ENCODE measurements at regions not wholly inside any gene's neighbourhood (a gene's known extent, or its start where the extent isn't known, plus 50 kb on each side); places are given as distances from the start of the nearest gene placed in this dataset.

DNA sequence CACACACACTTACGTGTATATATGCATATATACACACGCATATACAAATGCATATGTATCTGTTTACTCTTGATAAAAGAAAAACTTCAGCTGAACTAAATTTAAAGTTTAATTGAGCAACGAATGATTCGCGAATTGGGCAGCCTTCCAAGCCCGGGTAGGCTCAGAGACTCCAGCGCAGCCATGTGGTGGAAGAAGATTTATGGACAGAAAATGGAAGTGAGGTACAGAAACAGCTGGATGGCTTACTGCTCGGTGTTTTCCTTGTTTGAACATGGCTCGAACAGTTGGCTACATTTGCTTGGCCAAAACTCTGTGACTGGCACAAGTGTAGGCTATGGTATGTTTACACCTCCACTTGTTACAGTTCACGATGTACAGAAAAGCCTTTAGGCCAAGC is 239.3 kb upstream of the PRDM9 start:
- Mint-ChIP-seq H3K4me3 (no peak overlapping the region), H3K4me1 (no peaks in the 10 kb centered on the region), H3K27ac (no peak overlapping the region), H3K36me3 (ENCODE audit: low read depth) (no peaks in the 10 kb centered on the region), H3K27me3 (no peaks in the 10 kb centered on the region), H3K9me3 (no peaks in the 10 kb centered on the region)
- POLR2A ChIA-PET, result no interaction called here
- DNase-seq, result no peak
- CTCF ChIA-PET, result no interaction called here

DNA sequence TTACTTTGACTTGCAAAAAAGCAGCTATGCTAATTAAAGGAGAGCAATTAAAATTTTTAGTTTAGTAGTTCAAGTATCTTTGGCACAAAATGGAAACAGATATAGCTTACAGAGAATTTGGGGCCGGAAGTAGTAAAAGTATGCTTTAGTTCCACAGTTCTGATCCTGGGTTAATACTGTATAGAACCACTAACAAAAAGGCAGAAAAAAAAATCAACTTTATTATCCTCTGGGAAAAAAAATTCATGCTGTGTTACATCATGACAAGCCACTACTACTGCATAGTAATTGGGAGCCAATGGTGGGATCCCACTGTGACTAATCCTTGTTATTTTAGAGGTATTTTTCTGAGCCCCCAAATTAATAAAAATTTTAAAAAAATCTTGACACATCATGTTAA is 246.8 kb upstream of the PRDM9 start:
- no peak overlapping the region for H3K27ac Mint-ChIP-seq
- no peaks in the 10 kb centered on the region for H3K27me3 Mint-ChIP-seq
- ChIA-PET POLR2A (no interaction called here), CTCF (no interaction called here)
- no peaks in the 10 kb centered on the region for H3K36me3 Mint-ChIP-seq (ENCODE audit: low read depth)
- H3K4me3 Mint-ChIP-seq, result no peak overlapping the region
- H3K4me1 Mint-ChIP-seq, result no peaks in the 10 kb centered on the region
- H3K9me3 Mint-ChIP-seq, result peaks cover 4% of the 10 kb centered on the region
- no peak for DNase-seq

DNA sequence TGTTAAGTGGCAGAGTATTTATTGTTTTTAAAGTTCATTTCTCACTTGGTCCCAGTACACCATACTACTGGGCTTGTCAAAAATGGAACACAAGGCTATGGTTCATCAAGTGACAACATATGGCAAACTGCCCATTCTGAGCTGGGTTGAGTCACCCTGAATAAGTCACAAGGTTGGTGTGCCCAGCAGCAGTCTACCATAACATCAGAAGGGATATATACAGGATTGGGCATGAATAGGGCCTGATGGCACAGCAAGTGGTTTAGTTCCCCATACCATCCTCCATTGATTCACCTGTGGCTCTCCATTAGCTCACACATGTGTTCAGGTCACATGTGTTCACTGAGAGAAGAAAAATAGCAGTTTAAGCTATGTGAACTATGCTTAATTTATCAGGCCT is 249.8 kb upstream of the PRDM9 start:
- POLR2A ChIA-PET, result no interaction called here
- Mint-ChIP-seq H3K36me3 (ENCODE audit: low read depth) (no peaks in the 10 kb centered on the region), H3K27me3 (no peaks in the 10 kb centered on the region), H3K4me1 (no peaks in the 10 kb centered on the region), H3K27ac (no peak overlapping the region), H3K9me3 (peaks cover 4% of the 10 kb centered on the region), H3K4me3 (no peak overlapping the region)
- CTCF ChIA-PET, result no interaction called here
- no peak for DNase-seq

- CTCF ChIA-PET, result no interaction called here
- H3K4me1 Mint-ChIP-seq, result no peaks in the 10 kb centered on the region
- H3K9me3 Mint-ChIP-seq, result peaks cover 4% of the 10 kb centered on the region
- DNase-seq, result no peak
- POLR2A ChIA-PET, result no interaction called here
- no peaks in the 10 kb centered on the region for H3K27me3 Mint-ChIP-seq
- no peak overlapping the region for H3K27ac Mint-ChIP-seq
- H3K4me3 Mint-ChIP-seq, result no peak overlapping the region
- no peaks in the 10 kb centered on the region for H3K36me3 Mint-ChIP-seq (ENCODE audit: low read depth)
These were observed 253.7 kb upstream of the PRDM9 start for GRCh38 chr5:23253621-23254198.

GRCh38 chr5:23242891-23243290 is 264.5 kb upstream of the PRDM9 start:
- Mint-ChIP-seq H3K4me3 (no peak overlapping the region), H3K36me3 (ENCODE audit: low read depth) (no peaks in the 10 kb centered on the region), H3K9me3 (peaks cover 4% of the 10 kb centered on the region), H3K27me3 (no peaks in the 10 kb centered on the region), H3K27ac (no peak overlapping the region), H3K4me1 (no peaks in the 10 kb centered on the region)
- DNase-seq, result no peak
- CTCF ChIA-PET, result no interaction called here
- POLR2A ChIA-PET, result no interaction called here

DNA sequence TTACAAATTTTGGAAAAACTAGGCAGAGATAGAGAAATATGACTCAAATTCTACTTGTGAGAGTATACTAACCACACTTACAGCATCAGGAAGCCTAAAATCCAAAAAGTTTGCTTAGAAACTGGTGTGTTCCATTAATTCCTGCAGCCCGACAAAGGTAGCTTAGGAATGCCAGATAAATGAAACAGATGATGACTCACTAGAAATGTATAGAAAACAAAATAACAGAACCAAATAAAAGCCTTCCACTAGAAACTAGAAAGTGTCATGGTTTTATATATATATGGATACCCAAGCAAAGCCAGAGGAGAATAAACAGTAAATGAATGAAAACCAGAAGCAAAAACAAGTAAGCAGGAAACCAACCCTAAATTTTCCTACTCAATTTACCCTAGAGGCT is 272.2 kb upstream of the PRDM9 start:
- Mint-ChIP-seq H3K4me1 (no peaks in the 10 kb centered on the region), H3K9me3 (no peaks in the 10 kb centered on the region), H3K4me3 (no peak overlapping the region), H3K27me3 (no peaks in the 10 kb centered on the region), H3K27ac (no peak overlapping the region), H3K36me3 (ENCODE audit: low read depth) (no peaks in the 10 kb centered on the region)
- ChIA-PET CTCF (no interaction called here), POLR2A (no interaction called here)
- DNase-seq, result no peak

GRCh38 chr5:23234197-23234596 is 273.2 kb upstream of the PRDM9 start:
- DNase-seq, result no peak
- Mint-ChIP-seq H3K27ac (no peak overlapping the region), H3K4me1 (no peaks in the 10 kb centered on the region), H3K9me3 (no peaks in the 10 kb centered on the region), H3K4me3 (no peak overlapping the region), H3K36me3 (ENCODE audit: low read depth) (no peaks in the 10 kb centered on the region), H3K27me3 (no peaks in the 10 kb centered on the region)
- ChIA-PET POLR2A (no interaction called here), CTCF (no interaction called here)

DNA sequence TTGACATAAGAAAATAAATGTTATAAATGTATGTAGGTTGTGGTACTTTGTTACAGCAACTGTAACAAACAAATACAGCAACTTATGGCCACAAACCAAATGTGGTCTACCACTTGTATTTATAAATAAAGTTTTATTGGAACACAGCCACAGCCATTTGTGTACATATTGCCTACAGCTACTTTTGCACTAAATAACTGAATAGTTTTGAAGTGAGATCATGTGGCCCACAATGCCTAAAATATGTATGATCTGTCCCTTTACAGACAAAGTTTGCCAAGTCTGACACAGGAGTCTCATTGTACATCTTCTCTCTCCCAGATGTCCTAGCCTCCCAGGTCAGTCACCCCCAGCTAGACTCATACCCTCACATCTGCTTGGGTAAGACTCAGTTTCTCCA is 283.6 kb upstream of the PRDM9 start:
- H3K36me3 Mint-ChIP-seq (ENCODE audit: low read depth), result no peaks in the 10 kb centered on the region
- DNase-seq, result no peak
- H3K4me3 Mint-ChIP-seq, result no peak overlapping the region
- peaks cover 2% of the 10 kb centered on the region for H3K9me3 Mint-ChIP-seq
- POLR2A ChIA-PET, result no interaction called here
- H3K27me3 Mint-ChIP-seq, result no peaks in the 10 kb centered on the region
- no peaks in the 10 kb centered on the region for H3K4me1 Mint-ChIP-seq
- CTCF ChIA-PET, result no interaction called here
- H3K27ac Mint-ChIP-seq, result no peak overlapping the region

DNA sequence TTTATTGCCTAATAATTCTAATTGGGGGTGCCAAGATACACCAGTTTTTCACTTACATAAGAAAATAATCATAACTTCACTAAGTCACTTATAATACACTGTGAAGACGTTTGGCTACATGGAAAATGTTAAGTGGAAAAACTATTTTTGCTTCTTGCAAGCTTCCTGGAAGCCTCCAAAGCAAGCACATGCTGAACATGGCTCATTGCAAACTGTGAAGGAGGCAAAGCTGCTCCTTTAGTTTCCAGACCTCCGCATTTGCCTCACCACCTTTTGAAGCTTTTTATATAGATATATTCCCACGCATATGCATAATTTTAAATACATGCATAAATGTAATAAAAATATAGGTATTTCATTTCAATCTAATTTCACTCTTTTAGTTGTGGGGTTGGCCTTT is 285.6 kb upstream of the PRDM9 start:
- CTCF ChIA-PET, result interaction anchor here (0.6 kb wide), 1 partner anchor 777 kb away, joined by 3 read pairs; no protein-coding TSS in a partner anchor
- peaks cover 2% of the 10 kb centered on the region for H3K9me3 Mint-ChIP-seq
- POLR2A ChIA-PET, result no interaction called here
- no peak for DNase-seq
- no peaks in the 10 kb centered on the region for H3K27me3 Mint-ChIP-seq
- H3K27ac Mint-ChIP-seq, result no peak overlapping the region
- no peaks in the 10 kb centered on the region for H3K36me3 Mint-ChIP-seq (ENCODE audit: low read depth)
- H3K4me1 Mint-ChIP-seq, result no peaks in the 10 kb centered on the region
- H3K4me3 Mint-ChIP-seq, result no peak overlapping the region

- ChIA-PET POLR2A (no interaction called here), CTCF (no interaction called here)
- no peaks in the 10 kb centered on the region for H3K27me3 Mint-ChIP-seq
- H3K4me1 Mint-ChIP-seq, result no peaks in the 10 kb centered on the region
- no peak for DNase-seq
- no peak overlapping the region for H3K27ac Mint-ChIP-seq
- no peaks in the 10 kb centered on the region for H3K36me3 Mint-ChIP-seq (ENCODE audit: low read depth)
- peaks cover 1% of the 10 kb centered on the region for H3K9me3 Mint-ChIP-seq
- no peak overlapping the region for H3K4me3 Mint-ChIP-seq
These were observed 290.2 kb upstream of the PRDM9 start for GRCh38 chr5:23217159-23217558.

DNA sequence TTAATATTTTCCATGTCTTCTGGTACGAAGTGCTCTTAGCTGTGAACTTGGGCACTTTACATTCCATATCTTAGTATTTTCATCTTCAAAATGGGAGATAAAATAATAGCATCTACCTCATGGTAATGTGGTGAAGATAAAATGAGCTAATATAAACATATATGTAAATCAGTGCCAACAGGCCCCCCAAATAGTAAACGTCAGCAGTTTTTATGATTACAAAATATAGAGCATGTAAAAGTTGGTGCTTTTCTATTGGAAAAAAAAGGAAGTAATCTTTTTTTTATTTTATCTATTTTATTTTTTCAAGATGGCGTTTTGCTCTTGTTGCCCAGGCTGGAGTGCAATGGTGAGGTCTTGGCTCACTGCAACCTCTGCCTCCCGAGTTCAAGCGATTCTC is 291.1 kb upstream of the PRDM9 start:
- no peaks in the 10 kb centered on the region for H3K9me3 Mint-ChIP-seq
- no peak for DNase-seq
- H3K27me3 Mint-ChIP-seq, result no peaks in the 10 kb centered on the region
- ChIA-PET CTCF (no interaction called here), POLR2A (no interaction called here)
- H3K4me1 Mint-ChIP-seq, result no peaks in the 10 kb centered on the region
- H3K27ac Mint-ChIP-seq, result no peak overlapping the region
- no peaks in the 10 kb centered on the region for H3K36me3 Mint-ChIP-seq (ENCODE audit: low read depth)
- H3K4me3 Mint-ChIP-seq, result no peak overlapping the region

DNA sequence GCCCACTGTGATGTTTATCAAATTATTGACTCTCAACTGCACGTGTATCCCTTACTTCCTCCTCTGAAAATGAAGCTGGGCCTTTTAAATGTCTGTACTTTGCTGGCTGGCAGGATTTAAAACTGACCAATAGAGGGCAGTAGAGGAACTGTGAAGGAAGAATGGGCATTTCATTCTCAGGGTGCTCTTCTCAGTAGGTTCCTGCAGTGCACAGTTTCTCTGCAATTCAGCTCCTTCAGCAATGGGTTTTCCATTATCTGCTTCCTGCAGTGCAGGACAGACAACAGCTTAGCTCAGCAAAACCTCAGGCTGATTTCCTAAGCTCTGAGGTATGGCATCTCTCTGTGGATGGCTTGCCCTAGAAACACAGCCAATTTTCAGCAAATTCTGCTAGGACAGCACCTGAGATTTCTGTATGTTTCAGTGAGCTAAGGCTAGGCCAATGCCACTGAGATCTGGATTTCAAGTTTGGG is 298.4 kb upstream of the PRDM9 start:
- ChIA-PET CTCF (no interaction called here), POLR2A (no interaction called here)
- peak; percentile 18 for DNase-seq
- no peaks in the 10 kb centered on the region for H3K9me3 Mint-ChIP-seq
- no peak overlapping the region for H3K4me3 Mint-ChIP-seq
- no peak overlapping the region for H3K27ac Mint-ChIP-seq
- H3K4me1 Mint-ChIP-seq, result no peaks in the 10 kb centered on the region
- no peaks in the 10 kb centered on the region for H3K36me3 Mint-ChIP-seq (ENCODE audit: low read depth)
- no peaks in the 10 kb centered on the region for H3K27me3 Mint-ChIP-seq

GRCh38 chr5:23204111-23204510 is 303.3 kb upstream of the PRDM9 start:
- Mint-ChIP-seq H3K27ac (no peak overlapping the region), H3K27me3 (no peaks in the 10 kb centered on the region), H3K4me1 (no peaks in the 10 kb centered on the region), H3K36me3 (ENCODE audit: low read depth) (no peaks in the 10 kb centered on the region), H3K4me3 (no peak overlapping the region), H3K9me3 (peaks cover 8% of the 10 kb centered on the region)
- no peak for DNase-seq
- CTCF ChIA-PET, result no interaction called here
- POLR2A ChIA-PET, result no interaction called here

DNA sequence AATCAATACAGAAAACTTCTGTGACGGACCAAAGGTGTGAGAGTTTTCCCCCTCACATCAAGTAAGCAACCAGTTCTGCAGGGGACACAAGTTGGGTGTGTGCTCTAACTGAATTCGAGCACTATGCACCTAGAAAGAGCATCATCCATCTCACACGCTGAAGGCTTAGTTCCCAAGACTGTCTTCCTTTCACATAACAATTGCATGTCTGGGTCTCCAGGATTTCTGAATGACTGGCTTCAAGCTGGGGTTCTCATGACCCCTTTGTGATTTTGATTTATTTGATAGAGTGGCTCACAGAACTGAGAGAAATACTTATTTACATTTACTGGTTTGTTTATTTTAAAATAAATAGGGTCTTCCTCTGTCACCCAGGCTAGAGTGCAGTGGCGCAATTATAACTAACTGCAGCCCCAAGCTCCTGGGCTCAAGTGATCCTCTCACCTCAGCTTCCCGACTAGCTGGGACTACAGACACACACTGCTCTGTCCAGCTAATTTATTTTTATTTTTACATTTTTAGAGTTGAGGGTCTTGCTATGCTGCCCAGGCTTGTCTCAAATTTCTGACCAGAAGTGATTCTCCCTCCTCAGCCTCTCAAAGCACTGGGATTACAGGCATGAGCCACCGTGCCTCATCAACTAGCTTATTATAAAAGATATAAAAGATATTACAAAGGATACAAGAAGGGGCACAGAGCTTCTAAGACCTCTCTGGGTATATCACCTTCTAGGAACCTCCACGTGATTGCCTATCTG is 316.7 kb upstream of the CDH12 start:
- Mint-ChIP-seq H3K27ac (no peak overlapping the region), H3K9me3 (peaks cover 2% of the 10 kb centered on the region), H3K4me3 (no peak overlapping the region), H3K36me3 (ENCODE audit: low read depth) (no peaks in the 10 kb centered on the region), H3K27me3 (no peaks in the 10 kb centered on the region), H3K4me1 (no peaks in the 10 kb centered on the region)
- no peak for DNase-seq
- ChIA-PET POLR2A (no interaction called here), CTCF (no interaction called here)

Data from activated CD4-positive, alpha-beta T cell treated with anti-CD3 and anti-CD28 coated beads, Interleukin-2, amount 10 ng/mL, durations not matched to agents 7 days and 5 days (primary cell).